ENCODE measurements at regions not wholly inside any gene's neighbourhood (a gene's known extent, or its start where the extent isn't known, plus 50 kb on each side); places are given as distances from the start of the nearest gene placed in this dataset.
"Not testable (repeated sequence)": the region's sequence is repeated elsewhere in the genome, so short reads cannot be mapped to it uniquely, and the experiment has no call there.

GRCh38 chr2:167822690-167823465, 424.5 kb downstream of the STK39 start:
- H3K4me3 ChIP-seq (ENCODE audit: low read depth, low read length), result no peak overlapping the region
- H3K9me3 ChIP-seq (ENCODE audit: control insufficient read depth, insufficient read depth, low read length), result no peaks in the 10 kb centered on the region
- H3K4me1 ChIP-seq (ENCODE audit: control insufficient read depth, insufficient read depth, low read length), result no peaks in the 10 kb centered on the region
- H3K36me3 ChIP-seq (ENCODE audit: control insufficient read depth, insufficient read depth, low read length), result peaks cover 7% of the 10 kb centered on the region
- H3K9ac ChIP-seq (ENCODE audit: low read depth, low read length), result no peak overlapping the region
- no peaks in the 10 kb centered on the region for H3K27me3 ChIP-seq (ENCODE audit: control insufficient read depth, insufficient read depth, low read length)
- no peak overlapping the region for H3K27ac ChIP-seq (ENCODE audit: low read depth, low read length)

DNA sequence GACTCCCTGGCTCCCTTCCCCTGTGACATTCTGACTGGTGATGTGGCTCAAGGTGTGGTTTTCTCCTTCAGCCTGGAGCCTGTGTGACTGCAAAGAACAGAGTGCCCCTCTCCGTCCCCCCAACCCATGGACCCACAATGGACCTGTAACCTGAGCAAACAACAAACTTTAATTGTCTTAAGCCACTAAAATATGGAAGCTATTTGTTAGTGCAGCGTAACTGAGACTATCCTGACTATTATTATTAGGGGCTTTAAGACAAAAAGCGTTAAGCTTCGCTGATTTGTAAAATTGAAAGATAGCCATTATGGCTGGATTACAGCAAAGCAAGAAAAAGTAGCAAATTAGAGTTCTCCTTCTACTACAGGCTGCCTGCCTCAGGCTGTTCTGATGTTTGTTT, 426.9 kb downstream of the STK39 start:
- Histone ChIP-seq H3K36me3 (ENCODE audit: control insufficient read depth, insufficient read depth, low read length) (0 out of 2 replicates have a peak, but pooled peaks cover 2% of the 10 kb centered on the region), H3K9me3 (ENCODE audit: control insufficient read depth, insufficient read depth, low read length) (no peaks in the 10 kb centered on the region), H3K27ac (ENCODE audit: low read depth, low read length) (no peak overlapping the region), H3K9ac (ENCODE audit: low read depth, low read length) (no peak overlapping the region), H3K4me3 (ENCODE audit: low read depth, low read length) (no peak overlapping the region), H3K27me3 (ENCODE audit: control insufficient read depth, insufficient read depth, low read length) (no peaks in the 10 kb centered on the region), H3K4me1 (ENCODE audit: control insufficient read depth, insufficient read depth, low read length) (no peaks in the 10 kb centered on the region)

DNA sequence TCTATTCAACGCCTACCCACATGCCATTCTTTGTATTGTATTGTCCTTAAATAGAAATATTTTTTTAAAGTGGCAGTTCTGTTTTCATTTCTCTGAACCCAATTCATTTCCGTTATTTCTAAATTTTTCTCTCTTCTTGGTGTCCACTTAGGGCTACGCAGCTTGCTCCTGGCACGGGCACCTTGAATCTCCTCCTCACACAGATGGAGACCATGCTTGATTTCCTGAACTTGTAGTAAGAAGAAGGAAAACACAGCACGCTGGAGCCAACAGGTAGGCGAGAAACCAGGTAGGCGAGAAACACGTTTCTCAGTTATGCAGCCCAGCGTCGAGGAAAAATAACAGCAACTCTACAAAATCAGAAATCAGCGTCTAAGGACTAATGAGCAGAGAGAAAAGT, 428.9 kb downstream of the STK39 start:
- Histone ChIP-seq H3K9me3 (ENCODE audit: control insufficient read depth, insufficient read depth, low read length) (no peaks in the 10 kb centered on the region), H3K36me3 (ENCODE audit: control insufficient read depth, insufficient read depth, low read length) (0 out of 2 replicates have a peak, but pooled peaks cover 2% of the 10 kb centered on the region), H3K9ac (ENCODE audit: low read depth, low read length) (no peak overlapping the region), H3K4me1 (ENCODE audit: control insufficient read depth, insufficient read depth, low read length) (no peaks in the 10 kb centered on the region; the same call in 1 of the 2 replicates), H3K27me3 (ENCODE audit: control insufficient read depth, insufficient read depth, low read length) (no peaks in the 10 kb centered on the region), H3K27ac (ENCODE audit: low read depth, low read length) (no peak overlapping the region), H3K4me3 (ENCODE audit: low read depth, low read length) (no peak overlapping the region)

DNA sequence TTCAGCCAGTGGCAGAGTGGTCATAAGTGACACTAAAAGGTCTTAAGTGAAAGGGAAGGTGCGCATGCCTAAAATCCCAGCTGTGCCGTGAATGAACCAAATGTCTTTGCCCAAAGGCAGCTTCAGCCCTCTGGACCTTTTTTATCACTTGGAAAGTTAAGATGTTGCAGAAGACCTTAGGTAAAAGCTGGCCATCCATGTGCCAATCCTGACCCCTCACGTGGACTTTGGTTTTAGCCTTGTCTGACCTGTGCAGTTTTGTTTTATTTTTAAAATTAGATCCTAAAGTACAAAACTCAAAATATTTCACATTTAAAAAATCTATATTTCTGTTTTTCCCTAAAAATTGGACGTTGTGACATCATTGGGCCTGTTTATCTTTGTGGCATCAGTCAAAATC, 429.5 kb downstream of the STK39 start:
- no peaks in the 10 kb centered on the region; the same call in 1 of the 2 replicates for H3K4me1 ChIP-seq (ENCODE audit: control insufficient read depth, insufficient read depth, low read length)
- no peak overlapping the region for H3K27ac ChIP-seq (ENCODE audit: low read depth, low read length)
- no peak overlapping the region for H3K4me3 ChIP-seq (ENCODE audit: low read depth, low read length)
- H3K9ac ChIP-seq (ENCODE audit: low read depth, low read length), result no peak overlapping the region
- H3K27me3 ChIP-seq (ENCODE audit: control insufficient read depth, insufficient read depth, low read length), result no peaks in the 10 kb centered on the region
- no peaks in the 10 kb centered on the region for H3K9me3 ChIP-seq (ENCODE audit: control insufficient read depth, insufficient read depth, low read length)
- 0 out of 2 replicates have a peak, but pooled peaks cover 2% of the 10 kb centered on the region for H3K36me3 ChIP-seq (ENCODE audit: control insufficient read depth, insufficient read depth, low read length)

DNA sequence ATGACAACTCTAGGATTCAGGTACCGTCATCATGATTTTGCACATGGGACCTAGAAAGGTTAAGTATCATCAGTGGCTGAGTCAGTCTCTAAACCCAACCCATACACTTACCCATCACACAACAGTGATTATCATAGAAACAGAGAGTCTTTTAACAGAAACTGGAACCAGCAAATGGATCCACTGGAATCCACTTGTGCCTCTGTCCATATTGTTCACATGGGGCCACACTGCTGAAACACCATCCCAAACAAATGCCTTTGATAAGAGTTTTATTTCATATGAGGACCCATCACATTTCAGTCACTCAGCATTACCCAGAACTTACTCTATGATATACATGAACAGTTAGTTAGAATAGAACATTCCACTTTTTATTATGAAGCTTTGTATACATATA, 430.0 kb downstream of the STK39 start:
- H3K27me3 ChIP-seq (ENCODE audit: control insufficient read depth, insufficient read depth, low read length), result no peaks in the 10 kb centered on the region
- H3K9me3 ChIP-seq (ENCODE audit: control insufficient read depth, insufficient read depth, low read length), result no peaks in the 10 kb centered on the region
- no peak overlapping the region for H3K4me3 ChIP-seq (ENCODE audit: low read depth, low read length)
- 0 out of 2 replicates have a peak, but pooled peaks cover 2% of the 10 kb centered on the region for H3K36me3 ChIP-seq (ENCODE audit: control insufficient read depth, insufficient read depth, low read length)
- no peak overlapping the region for H3K27ac ChIP-seq (ENCODE audit: low read depth, low read length)
- no peak overlapping the region for H3K9ac ChIP-seq (ENCODE audit: low read depth, low read length)
- H3K4me1 ChIP-seq (ENCODE audit: control insufficient read depth, insufficient read depth, low read length), result no peaks in the 10 kb centered on the region; the same call in 1 of the 2 replicates

DNA sequence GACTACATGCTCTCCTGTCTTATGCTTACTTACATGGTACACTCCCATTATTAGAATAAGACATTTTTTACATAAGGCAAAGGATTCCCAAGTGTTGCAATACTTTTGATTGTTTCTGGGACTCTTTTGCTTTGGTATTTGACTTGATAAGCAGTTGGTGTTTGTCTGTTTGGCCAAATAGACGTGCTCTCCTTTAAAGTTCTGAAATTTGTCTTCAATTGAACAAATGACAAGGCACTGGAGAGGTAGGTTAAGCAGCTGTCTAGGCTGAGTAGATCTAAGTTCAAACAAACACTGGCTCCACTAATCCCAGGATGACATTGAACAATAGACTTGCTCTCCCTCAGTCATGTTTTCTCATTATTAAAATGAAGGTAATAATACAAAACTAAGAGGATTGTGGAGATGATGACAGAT, 430.5 kb downstream of the STK39 start:
- H3K9me3 ChIP-seq (ENCODE audit: control insufficient read depth, insufficient read depth, low read length), result no peaks in the 10 kb centered on the region
- no peak overlapping the region for H3K9ac ChIP-seq (ENCODE audit: low read depth, low read length)

DNA sequence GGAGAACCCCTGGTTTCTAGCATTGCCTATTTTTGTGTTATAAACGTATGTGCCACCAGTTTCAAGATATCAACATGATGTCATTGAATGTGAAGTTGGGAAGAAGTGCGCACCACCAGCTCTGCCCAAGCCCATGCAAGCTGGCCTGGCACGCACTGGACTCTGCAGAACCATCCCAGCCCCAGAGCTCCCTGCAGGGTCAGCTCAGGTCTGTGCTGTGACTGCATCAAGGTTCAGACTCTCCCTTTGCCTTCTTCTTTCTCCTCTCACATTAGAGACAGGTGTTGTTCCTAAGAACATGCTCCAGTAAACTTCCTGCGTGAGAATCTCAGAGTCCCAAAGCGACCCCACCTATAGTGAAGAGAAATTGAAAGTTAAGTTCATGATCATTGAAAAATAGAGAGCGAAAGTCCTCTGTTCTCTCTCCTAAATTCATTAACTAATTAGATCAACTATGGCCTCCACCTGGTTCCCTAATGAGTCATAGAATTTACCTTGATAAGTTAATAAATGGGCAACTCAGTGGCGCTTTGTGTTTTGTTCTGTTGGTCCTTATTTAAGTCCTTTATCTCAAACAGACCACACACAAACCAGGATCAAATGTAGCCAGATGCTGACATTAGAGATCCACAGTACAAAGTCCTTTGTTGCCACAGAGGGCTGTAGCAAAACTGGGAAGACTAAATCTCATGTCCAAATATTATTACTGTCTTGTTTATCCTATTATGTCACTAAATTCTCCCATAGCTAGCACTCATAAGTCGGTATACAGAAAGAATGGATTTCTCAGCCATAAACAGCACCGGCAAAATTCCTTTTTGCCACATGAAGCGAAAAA, 432.3 kb downstream of the STK39 start:
- 0 out of 2 replicates have a peak, but pooled peaks cover 2% of the 10 kb centered on the region for H3K36me3 ChIP-seq (ENCODE audit: control insufficient read depth, insufficient read depth, low read length)
- no peaks in the 10 kb centered on the region; the same call in 1 of the 2 replicates for H3K4me1 ChIP-seq (ENCODE audit: control insufficient read depth, insufficient read depth, low read length)
- H3K27ac ChIP-seq (ENCODE audit: low read depth, low read length), result no peak overlapping the region
- no peaks in the 10 kb centered on the region for H3K27me3 ChIP-seq (ENCODE audit: control insufficient read depth, insufficient read depth, low read length)
- H3K9me3 ChIP-seq (ENCODE audit: control insufficient read depth, insufficient read depth, low read length), result no peaks in the 10 kb centered on the region
- H3K9ac ChIP-seq (ENCODE audit: low read depth, low read length), result no peak overlapping the region
- H3K4me3 ChIP-seq (ENCODE audit: low read depth, low read length), result no peak overlapping the region

More for the DNA sequence above, 430.5 kb downstream of the STK39 start:
- Histone ChIP-seq H3K27me3 (ENCODE audit: control insufficient read depth, insufficient read depth, low read length) (no peaks in the 10 kb centered on the region), H3K4me1 (ENCODE audit: control insufficient read depth, insufficient read depth, low read length) (no peaks in the 10 kb centered on the region; the same call in 1 of the 2 replicates), H3K4me3 (ENCODE audit: low read depth, low read length) (no peak overlapping the region), H3K27ac (ENCODE audit: low read depth, low read length) (no peak overlapping the region), H3K36me3 (ENCODE audit: control insufficient read depth, insufficient read depth, low read length) (0 out of 2 replicates have a peak, but pooled peaks cover 2% of the 10 kb centered on the region)

DNA sequence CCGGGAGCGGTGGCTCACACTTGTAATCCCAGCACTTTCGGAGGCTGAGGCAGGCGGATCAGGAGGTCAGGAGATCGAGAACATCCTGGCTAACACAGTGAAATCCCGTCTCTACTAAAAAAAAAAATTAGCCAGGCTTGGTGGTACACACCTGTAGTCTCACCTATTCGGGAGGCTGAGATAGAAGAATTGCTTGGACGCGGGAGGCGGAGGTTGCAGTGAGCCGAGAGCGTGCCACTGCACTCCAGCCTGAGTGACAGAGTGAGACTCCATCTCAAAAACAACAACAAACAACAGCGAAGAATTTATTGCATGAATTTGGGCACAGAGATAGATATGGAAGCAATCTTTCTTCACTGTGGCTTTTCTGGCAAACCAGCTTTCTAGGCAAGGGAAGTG, 432.9 kb downstream of the STK39 start:
- not testable (repeated sequence) for H3K27ac ChIP-seq (ENCODE audit: low read depth, low read length); H3K9me3 ChIP-seq (ENCODE audit: control insufficient read depth, insufficient read depth, low read length); H3K36me3 ChIP-seq (ENCODE audit: control insufficient read depth, insufficient read depth, low read length)

GRCh38 chr2:167809799-167810198, 437.6 kb downstream of the STK39 start:
- H3K9ac ChIP-seq (ENCODE audit: low read depth, low read length); H3K9me3 ChIP-seq (ENCODE audit: control insufficient read depth, insufficient read depth, low read length); H3K4me3 ChIP-seq (ENCODE audit: low read depth, low read length); H3K4me1 ChIP-seq (ENCODE audit: control insufficient read depth, insufficient read depth, low read length); H3K27me3 ChIP-seq (ENCODE audit: control insufficient read depth, insufficient read depth, low read length); H3K27ac ChIP-seq (ENCODE audit: low read depth, low read length); H3K36me3 ChIP-seq (ENCODE audit: control insufficient read depth, insufficient read depth, low read length): not testable (repeated sequence)

More for the DNA sequence above, 432.9 kb downstream of the STK39 start:
- H3K4me3 ChIP-seq (ENCODE audit: low read depth, low read length); H3K9ac ChIP-seq (ENCODE audit: low read depth, low read length); H3K27me3 ChIP-seq (ENCODE audit: control insufficient read depth, insufficient read depth, low read length); H3K4me1 ChIP-seq (ENCODE audit: control insufficient read depth, insufficient read depth, low read length): not testable (repeated sequence)

- no peaks in the 10 kb centered on the region for H3K9me3 ChIP-seq (ENCODE audit: control insufficient read depth, insufficient read depth, low read length)
- H3K27ac ChIP-seq (ENCODE audit: low read depth, low read length), result no peak overlapping the region
- H3K4me3 ChIP-seq (ENCODE audit: low read depth, low read length), result no peak overlapping the region
- no peaks in the 10 kb centered on the region for H3K27me3 ChIP-seq (ENCODE audit: control insufficient read depth, insufficient read depth, low read length)
- H3K4me1 ChIP-seq (ENCODE audit: control insufficient read depth, insufficient read depth, low read length), result peaks cover 16% of the 10 kb centered on the region
- H3K36me3 ChIP-seq (ENCODE audit: control insufficient read depth, insufficient read depth, low read length), result no peaks in the 10 kb centered on the region
- no peak overlapping the region for H3K9ac ChIP-seq (ENCODE audit: low read depth, low read length)
These were observed 443.9 kb downstream of the STK39 start for GRCh38 chr2:167803449-167803988.

Data from HUES48 (cell line).